ENCODE measurements at regions not wholly inside any gene's neighbourhood (a gene's known extent, or its start where the extent isn't known, plus 50 kb on each side); places are given as distances from the start of the nearest gene placed in this dataset.

DNA sequence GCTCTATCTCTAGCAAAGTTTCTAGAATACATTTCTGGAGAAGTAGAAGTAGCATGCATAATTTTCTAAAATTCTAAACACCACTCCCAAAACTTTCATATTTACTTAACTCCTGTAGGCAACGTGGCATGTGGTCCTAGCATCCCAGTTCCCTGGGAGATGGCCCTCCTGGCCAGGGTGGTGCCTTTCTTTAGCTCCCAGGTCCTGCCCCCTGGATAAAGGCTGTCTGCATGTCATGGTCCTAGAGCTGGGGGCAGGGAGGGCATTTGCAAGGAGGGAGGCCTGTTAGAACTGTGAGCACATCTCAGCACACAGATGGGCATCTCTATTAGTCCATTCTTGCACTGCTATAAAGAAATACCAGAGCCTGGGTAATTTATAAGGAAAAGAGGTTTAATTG lies 485.6 kb upstream of the SULF2 start:
- peaks cover 23% of the 10 kb centered on the region for H3K27me3 ChIP-seq (replicated peaks; ENCODE audit: insufficient read depth, low read depth, low read length, poor library complexity)
- no TSS peak for BruUV-seq (replicated peaks)
- CTCF ChIA-PET, result no interaction called here
- TF ChIP-seq EZH2 (IDR thresholded peaks at IDR 0.05; ENCODE audit: borderline replicate concordance, low read depth, low read length, poor library complexity, severe bottlenecking), result no peak
- TF ChIP-seq, protein P1, sequence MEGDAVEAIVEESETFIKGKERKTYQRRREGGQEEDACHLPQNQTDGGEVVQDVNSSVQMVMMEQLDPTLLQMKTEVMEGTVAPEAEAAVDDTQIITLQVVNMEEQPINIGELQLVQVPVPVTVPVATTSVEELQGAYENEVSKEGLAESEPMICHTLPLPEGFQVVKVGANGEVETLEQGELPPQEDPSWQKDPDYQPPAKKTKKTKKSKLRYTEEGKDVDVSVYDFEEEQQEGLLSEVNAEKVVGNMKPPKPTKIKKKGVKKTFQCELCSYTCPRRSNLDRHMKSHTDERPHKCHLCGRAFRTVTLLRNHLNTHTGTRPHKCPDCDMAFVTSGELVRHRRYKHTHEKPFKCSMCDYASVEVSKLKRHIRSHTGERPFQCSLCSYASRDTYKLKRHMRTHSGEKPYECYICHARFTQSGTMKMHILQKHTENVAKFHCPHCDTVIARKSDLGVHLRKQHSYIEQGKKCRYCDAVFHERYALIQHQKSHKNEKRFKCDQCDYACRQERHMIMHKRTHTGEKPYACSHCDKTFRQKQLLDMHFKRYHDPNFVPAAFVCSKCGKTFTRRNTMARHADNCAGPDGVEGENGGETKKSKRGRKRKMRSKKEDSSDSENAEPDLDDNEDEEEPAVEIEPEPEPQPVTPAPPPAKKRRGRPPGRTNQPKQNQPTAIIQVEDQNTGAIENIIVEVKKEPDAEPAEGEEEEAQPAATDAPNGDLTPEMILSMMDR (conservative IDR thresholded peaks at IDR 0.05; ENCODE audit: low read depth, low read length), result no peak
- POLR2A ChIA-PET (ENCODE audit: low non-redundant PET), result no interaction called here
- H3K27ac ChIP-seq (ENCODE audit: low read depth, low read length, poor library complexity, severe bottlenecking), result no peak overlapping the region
- H3K4me1 ChIP-seq (ENCODE audit: insufficient read depth, low read length, poor library complexity, severe bottlenecking), result no peaks in the 10 kb centered on the region
- H3K36me3 ChIP-seq (ENCODE audit: insufficient read depth, low read length, poor library complexity, severe bottlenecking), result no peaks in the 10 kb centered on the region
- intact Hi-C loops (cut with micrococcal nuclease; ENCODE audit: unreplicated experiment), result loop anchor here (5.0 kb wide), 1 partner anchor 49 kb away; no protein-coding TSS in a partner anchor
- H3K9me3 ChIP-seq (ENCODE audit: low read depth, low read length, poor library complexity, severe bottlenecking), result no peaks in the 10 kb centered on the region
- DNase-seq (ENCODE audit: low spot score), result no peak
- H3K4me3 ChIP-seq (ENCODE audit: low read depth, low read length, poor library complexity, severe bottlenecking), result no peak overlapping the region

DNA sequence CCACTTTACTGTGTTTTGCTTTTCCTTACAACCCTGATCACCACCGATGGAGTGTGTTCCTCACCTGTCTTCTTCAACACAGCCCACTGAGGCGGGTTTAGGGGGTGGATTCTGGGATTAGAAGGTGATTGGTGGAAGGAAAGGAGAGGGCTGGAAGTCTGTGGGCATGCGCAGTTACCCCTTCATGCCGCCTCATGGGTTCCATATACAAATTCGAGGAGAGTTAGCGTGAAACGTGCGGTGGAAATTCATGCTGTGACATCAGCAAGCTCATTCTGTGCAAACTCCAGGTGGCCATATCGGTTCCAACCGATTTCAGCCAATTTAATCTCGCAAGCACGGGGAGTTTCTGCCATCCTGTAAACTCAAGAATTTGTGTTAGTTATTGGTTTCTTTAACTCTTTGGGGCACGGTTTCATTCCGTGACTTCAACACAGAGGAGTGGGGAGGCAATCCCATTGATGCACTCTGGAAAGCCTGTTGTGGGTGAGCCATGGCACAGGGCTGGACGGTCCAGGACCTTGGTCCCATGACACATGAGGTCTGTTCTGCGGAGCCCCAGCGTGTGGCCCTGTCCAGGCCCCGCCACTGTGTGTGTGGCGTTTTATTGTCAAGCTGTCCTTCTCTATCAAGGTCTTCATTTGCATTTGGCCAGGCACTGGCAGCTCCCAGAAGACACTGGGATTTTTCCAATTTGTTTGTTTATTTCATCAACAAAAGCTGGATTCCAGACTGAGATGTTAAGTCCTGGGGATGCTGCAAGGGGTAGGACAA lies 482.8 kb upstream of the SULF2 start:
- no TSS peak for BruUV-seq (replicated peaks)
- ChIA-PET CTCF (no interaction called here), POLR2A (ENCODE audit: low non-redundant PET) (interaction anchor here (0.6 kb wide), 1 partner anchor 215 kb away, joined by 3 read pairs; no protein-coding TSS in a partner anchor)
- Histone ChIP-seq H3K9me3 (ENCODE audit: low read depth, low read length, poor library complexity, severe bottlenecking) (no peaks in the 10 kb centered on the region), H3K36me3 (ENCODE audit: insufficient read depth, low read length, poor library complexity, severe bottlenecking) (no peaks in the 10 kb centered on the region), H3K4me3 (ENCODE audit: low read depth, low read length, poor library complexity, severe bottlenecking) (no peak overlapping the region), H3K27me3 (replicated peaks; ENCODE audit: insufficient read depth, low read depth, low read length, poor library complexity) (peaks cover 24% of the 10 kb centered on the region), H3K27ac (ENCODE audit: low read depth, low read length, poor library complexity, severe bottlenecking) (no peak overlapping the region), H3K4me1 (ENCODE audit: insufficient read depth, low read length, poor library complexity, severe bottlenecking) (no peaks in the 10 kb centered on the region)
- intact Hi-C loops (cut with micrococcal nuclease; ENCODE audit: unreplicated experiment), result no loop called here
- no peak for DNase-seq (ENCODE audit: low spot score)
- TF ChIP-seq, protein P1 (conservative IDR thresholded peaks at IDR 0.05; ENCODE audit: low read depth, low read length), result no peak
- no peak for TF ChIP-seq EZH2 (IDR thresholded peaks at IDR 0.05; ENCODE audit: borderline replicate concordance, low read depth, low read length, poor library complexity, severe bottlenecking)

DNA sequence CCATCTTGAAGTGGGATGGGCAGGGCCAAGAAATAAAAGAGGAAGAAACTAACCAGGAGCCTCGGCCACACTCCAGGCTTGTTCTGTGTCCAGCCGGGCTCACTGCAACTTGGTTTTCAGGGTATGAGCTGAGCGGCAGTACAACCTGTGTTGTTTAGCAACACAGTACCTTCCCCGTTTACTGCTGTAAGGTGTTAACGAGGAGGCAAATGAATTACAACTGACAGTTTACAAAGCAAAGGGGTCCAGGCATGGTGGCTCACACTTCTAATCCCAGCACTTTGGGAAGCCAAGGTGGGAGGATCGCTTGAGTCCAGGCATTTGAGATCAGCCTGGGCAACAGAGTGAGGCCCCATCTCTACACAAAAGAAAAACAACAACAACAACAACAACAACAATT lies 481.3 kb upstream of the SULF2 start:
- no peak for DNase-seq (ENCODE audit: low spot score)
- no peak overlapping the region for H3K4me3 ChIP-seq (ENCODE audit: low read depth, low read length, poor library complexity, severe bottlenecking)
- CTCF ChIA-PET, result no interaction called here
- intact Hi-C loops (cut with micrococcal nuclease; ENCODE audit: unreplicated experiment), result no loop called here
- TF ChIP-seq, protein P1 (conservative IDR thresholded peaks at IDR 0.05; ENCODE audit: low read depth, low read length), result no peak
- no peak for TF ChIP-seq EZH2 (IDR thresholded peaks at IDR 0.05; ENCODE audit: borderline replicate concordance, low read depth, low read length, poor library complexity, severe bottlenecking)
- no peaks in the 10 kb centered on the region for H3K4me1 ChIP-seq (ENCODE audit: insufficient read depth, low read length, poor library complexity, severe bottlenecking)
- no peaks in the 10 kb centered on the region for H3K9me3 ChIP-seq (ENCODE audit: low read depth, low read length, poor library complexity, severe bottlenecking)
- peaks cover 23% of the 10 kb centered on the region for H3K27me3 ChIP-seq (replicated peaks; ENCODE audit: insufficient read depth, low read depth, low read length, poor library complexity)
- H3K36me3 ChIP-seq (ENCODE audit: insufficient read depth, low read length, poor library complexity, severe bottlenecking), result no peaks in the 10 kb centered on the region
- POLR2A ChIA-PET (ENCODE audit: low non-redundant PET), result no interaction called here
- BruUV-seq (replicated peaks), result no TSS peak
- no peak overlapping the region for H3K27ac ChIP-seq (ENCODE audit: low read depth, low read length, poor library complexity, severe bottlenecking)

Data from A673 (cell line).